ENCODE measurements at regions not wholly inside any gene's neighbourhood (a gene's known extent, or its start where the extent isn't known, plus 50 kb on each side); places are given as distances from the start of the nearest gene placed in this dataset.

- TF ChIP-seq CTCF (IDR thresholded peaks at IDR 0.05), result no peak
- no peak for TF ChIP-seq POLR2A (IDR thresholded peaks at IDR 0.05)
Observed at GRCh38 chr4:13084210-13084609, 399.9 kb downstream of the RAB28 start.
